ENCODE measurements at regions not wholly inside any gene's neighbourhood (a gene's known extent, or its start where the extent isn't known, plus 50 kb on each side); places are given as distances from the start of the nearest gene placed in this dataset.

DNA sequence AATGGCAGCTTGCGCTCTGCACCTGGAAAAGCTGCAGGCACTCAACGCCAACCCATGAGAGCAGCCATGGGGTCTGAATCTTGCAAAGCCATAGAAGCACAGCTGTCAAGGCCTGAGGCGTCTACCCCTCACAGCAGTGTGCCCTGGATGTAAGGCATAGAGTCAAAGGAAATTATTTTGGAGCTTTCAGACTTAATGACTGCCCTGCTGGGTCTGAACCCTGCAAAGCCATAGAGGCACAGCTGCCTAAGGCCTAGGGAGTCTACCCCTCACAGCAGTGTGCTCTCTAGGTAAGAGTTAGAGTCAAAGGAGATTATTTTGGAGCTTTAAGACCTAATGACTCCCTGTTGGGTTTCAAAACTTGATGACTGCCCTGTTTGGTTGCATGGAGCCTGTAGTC, 706.9 kb upstream of the VSTM2A start:
- Histone ChIP-seq H3K27me3 (ENCODE audit: insufficient read depth, low read length) (no peaks in the 10 kb centered on the region), H3K4me1 (ENCODE audit: insufficient read depth, low read length) (no peaks in the 10 kb centered on the region), H3K27ac (ENCODE audit: low read depth, low read length) (no peak overlapping the region), H3K36me3 (ENCODE audit: insufficient read depth, low read length) (no peaks in the 10 kb centered on the region), H3K9me3 (ENCODE audit: control insufficient read depth in 1 of 2, low read length in 2 of 2) (peaks cover 3 to 21% of the 10 kb centered on the region in 2 donors), H3K4me3 (ENCODE audit: low read length in 2 of 2) (no peak overlapping the region)
- H3K4me1 Mint-ChIP-seq = no peaks in the 10 kb centered on the region
- no peak for DNase-seq
- no peak overlapping the region for H3K27ac Mint-ChIP-seq
- H3K27me3 Mint-ChIP-seq = no peaks in the 10 kb centered on the region
- CTCF ChIA-PET (ENCODE audit: partially characterized antibody) = no interaction called here
- no peaks in the 10 kb centered on the region for H3K36me3 Mint-ChIP-seq
- intact Hi-C loops (cut with micrococcal nuclease) = no loop called here
- H3K4me3 Mint-ChIP-seq = no peak overlapping the region
- POLR2A ChIA-PET (ENCODE audit: partially characterized antibody) = no interaction called here
- peaks cover 0 to 32% (median 19%) of the 10 kb centered on the region in 8 donors for H3K9me3 Mint-ChIP-seq

DNA sequence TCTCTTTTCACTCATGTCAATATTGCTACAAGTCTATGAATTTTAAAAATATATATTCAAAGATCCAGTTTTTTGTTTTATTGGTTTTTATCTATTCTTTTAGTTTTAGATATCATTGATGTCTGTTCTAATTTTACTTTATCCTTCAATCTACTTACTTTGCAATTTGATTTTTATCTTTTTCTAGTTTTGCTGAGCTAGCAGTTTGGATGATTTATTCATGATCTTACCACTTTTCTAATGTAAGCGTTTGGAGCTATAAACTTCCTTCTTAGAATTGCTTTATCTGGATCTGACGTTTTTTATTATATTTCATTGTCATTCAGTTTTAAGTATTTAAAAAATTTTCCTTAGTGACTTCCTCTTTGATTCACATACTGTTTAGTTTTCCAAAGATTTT, 664.5 kb upstream of the VSTM2A start:
- H3K27me3 ChIP-seq (ENCODE audit: insufficient read depth, low read length) = no peaks in the 10 kb centered on the region
- intact Hi-C loops (cut with micrococcal nuclease) = no loop called here
- H3K36me3 ChIP-seq (ENCODE audit: insufficient read depth, low read length) = no peaks in the 10 kb centered on the region
- H3K4me1 ChIP-seq (ENCODE audit: insufficient read depth, low read length) = no peaks in the 10 kb centered on the region
- H3K9me3 Mint-ChIP-seq = peaks cover 2 to 34% (median 15%) of the 10 kb centered on the region in 8 donors
- H3K4me3 Mint-ChIP-seq = no peak overlapping the region
- H3K27me3 Mint-ChIP-seq = no peaks in the 10 kb centered on the region
- H3K36me3 Mint-ChIP-seq = no peaks in the 10 kb centered on the region
- no peak overlapping the region for H3K27ac Mint-ChIP-seq
- ChIA-PET POLR2A (ENCODE audit: partially characterized antibody) (no interaction called here), CTCF (ENCODE audit: partially characterized antibody) (no interaction called here)
- peaks cover 0 to 4% of the 10 kb centered on the region in 2 donors for H3K9me3 ChIP-seq (ENCODE audit: control insufficient read depth in 1 of 2, low read length in 2 of 2)
- no peaks in the 10 kb centered on the region for H3K4me1 Mint-ChIP-seq
- no peak overlapping the region for H3K4me3 ChIP-seq (ENCODE audit: low read length in 2 of 2)
- no peak for DNase-seq
- H3K27ac ChIP-seq (ENCODE audit: low read depth, low read length) = no peak overlapping the region

DNA sequence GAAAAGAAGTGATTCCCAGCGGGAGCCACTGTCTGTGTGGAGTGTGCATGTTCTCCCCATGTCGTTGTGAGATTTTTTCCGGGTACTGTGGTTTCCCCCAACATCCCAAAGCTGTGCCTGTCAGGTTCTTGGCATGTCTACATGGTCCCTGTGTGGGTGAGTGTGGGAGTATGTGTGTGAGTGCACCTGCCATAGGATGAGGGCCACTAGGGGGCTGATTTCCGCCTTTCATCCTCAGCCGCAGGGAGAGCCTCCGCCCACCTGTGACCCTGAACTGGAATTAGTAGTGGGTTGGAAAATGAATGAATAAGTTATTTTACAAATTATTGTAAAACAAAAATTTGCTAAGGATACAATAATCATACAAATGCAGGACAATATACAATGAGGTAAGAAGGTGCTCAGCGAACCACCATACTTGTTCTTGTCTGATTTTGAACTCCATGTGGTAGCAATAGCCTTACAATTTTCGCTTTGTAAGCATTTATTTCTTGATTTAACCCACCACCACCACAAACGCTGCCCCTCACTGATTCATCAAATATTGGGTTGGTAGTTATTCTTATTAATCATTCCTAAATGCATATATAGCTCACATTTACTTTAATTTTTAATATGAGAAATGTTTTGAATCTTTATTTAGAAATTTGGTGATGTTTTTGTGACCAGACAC, 641.2 kb upstream of the VSTM2A start:
- H3K27me3 Mint-ChIP-seq = no peaks in the 10 kb centered on the region
- Histone ChIP-seq H3K27me3 (ENCODE audit: insufficient read depth, low read length) (no peaks in the 10 kb centered on the region), H3K4me1 (ENCODE audit: insufficient read depth, low read length) (no peaks in the 10 kb centered on the region), H3K36me3 (ENCODE audit: insufficient read depth, low read length) (no peaks in the 10 kb centered on the region), H3K9me3 (ENCODE audit: control insufficient read depth in 1 of 2, low read length in 2 of 2) (peaks cover 0 to 2% of the 10 kb centered on the region in 2 donors), H3K4me3 (ENCODE audit: low read length in 2 of 2) (no peak overlapping the region), H3K27ac (ENCODE audit: low read depth, low read length) (no peak overlapping the region)
- H3K27ac Mint-ChIP-seq = peak overlapping the region in 1 of 7 donors; percentile 69
- peaks cover 2 to 33% (median 17%) of the 10 kb centered on the region in 8 donors for H3K9me3 Mint-ChIP-seq
- intact Hi-C loops (cut with micrococcal nuclease) = no loop called here
- no peak for DNase-seq
- peaks cover 0 to 4% (median 0%) of the 10 kb centered on the region in 4 donors for H3K4me1 Mint-ChIP-seq
- ChIA-PET CTCF (ENCODE audit: partially characterized antibody) (no interaction called here), POLR2A (ENCODE audit: partially characterized antibody) (no interaction called here)
- no peak overlapping the region for H3K4me3 Mint-ChIP-seq
- H3K36me3 Mint-ChIP-seq = no peaks in the 10 kb centered on the region

DNA sequence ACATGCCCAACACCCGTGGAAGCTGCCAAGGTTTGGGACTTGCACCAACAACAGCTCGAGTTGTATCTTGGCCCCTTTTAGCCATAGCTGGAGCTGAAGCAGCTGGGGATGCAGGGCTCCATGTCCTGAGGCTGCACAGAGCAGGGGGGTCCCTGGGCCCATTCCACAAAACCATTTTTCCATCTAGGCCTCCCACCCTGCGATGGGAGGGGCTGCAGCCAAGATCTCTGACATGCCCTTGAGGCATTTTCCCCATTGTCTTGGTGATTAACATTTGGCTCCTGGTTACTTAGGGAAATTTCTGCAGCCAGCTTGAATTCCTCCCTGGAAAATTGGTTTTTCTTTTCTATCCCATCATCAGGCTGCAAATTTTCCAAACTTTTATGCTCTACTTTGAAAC, 637.8 kb upstream of the VSTM2A start:
- no peaks in the 10 kb centered on the region for H3K27me3 ChIP-seq (ENCODE audit: insufficient read depth, low read length)
- no peaks in the 10 kb centered on the region for H3K36me3 Mint-ChIP-seq
- H3K4me1 Mint-ChIP-seq = peaks cover 0 to 4% (median 0%) of the 10 kb centered on the region in 4 donors
- ChIA-PET POLR2A (ENCODE audit: partially characterized antibody) (no interaction called here), CTCF (ENCODE audit: partially characterized antibody) (no interaction called here)
- H3K4me3 Mint-ChIP-seq = no peak overlapping the region
- H3K27ac ChIP-seq (ENCODE audit: low read depth, low read length) = no peak overlapping the region
- no peaks in the 10 kb centered on the region for H3K36me3 ChIP-seq (ENCODE audit: insufficient read depth, low read length)
- H3K27me3 Mint-ChIP-seq = no peaks in the 10 kb centered on the region
- no peaks in the 10 kb centered on the region for H3K4me1 ChIP-seq (ENCODE audit: insufficient read depth, low read length)
- H3K9me3 ChIP-seq (ENCODE audit: control insufficient read depth in 1 of 2, low read length in 2 of 2) = peaks cover 0 to 2% of the 10 kb centered on the region in 2 donors
- no peak overlapping the region for H3K27ac Mint-ChIP-seq
- no peak overlapping the region for H3K4me3 ChIP-seq (ENCODE audit: low read length in 2 of 2)
- no peak for DNase-seq
- H3K9me3 Mint-ChIP-seq = peaks cover 2 to 39% (median 22%) of the 10 kb centered on the region in 8 donors
- intact Hi-C loops (cut with micrococcal nuclease) = no loop called here

DNA sequence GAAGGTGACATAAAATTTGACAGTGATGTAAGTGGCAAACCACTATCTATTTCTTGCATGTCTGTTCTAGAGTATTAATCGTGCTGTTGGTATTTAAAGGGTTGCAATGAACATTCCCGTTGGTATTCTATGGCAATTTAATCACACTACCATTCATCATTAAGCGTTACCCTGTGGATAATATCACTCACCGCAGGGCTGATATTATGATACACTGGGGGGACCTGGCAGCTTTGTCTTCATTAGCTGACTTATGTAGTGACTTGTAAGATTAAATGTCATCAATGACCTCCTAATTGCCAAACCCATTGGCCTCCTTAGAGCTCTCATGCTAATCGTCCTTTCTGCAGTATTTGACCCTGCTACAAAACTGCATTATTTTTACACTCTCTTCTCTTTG, 624.5 kb upstream of the VSTM2A start:
- no peaks in the 10 kb centered on the region for H3K27me3 ChIP-seq (ENCODE audit: insufficient read depth, low read length)
- H3K27ac ChIP-seq (ENCODE audit: low read depth, low read length) = no peak overlapping the region
- ChIA-PET POLR2A (ENCODE audit: partially characterized antibody) (no interaction called here), CTCF (ENCODE audit: partially characterized antibody) (no interaction called here)
- H3K9me3 ChIP-seq (ENCODE audit: control insufficient read depth in 1 of 2, low read length in 2 of 2) = peaks cover 0 to 6% of the 10 kb centered on the region in 2 donors
- H3K4me1 ChIP-seq (ENCODE audit: insufficient read depth, low read length) = no peaks in the 10 kb centered on the region
- Mint-ChIP-seq H3K9me3 (peaks cover 5 to 31% (median 22%) of the 10 kb centered on the region in 8 donors), H3K4me1 (no peaks in the 10 kb centered on the region), H3K27me3 (no peaks in the 10 kb centered on the region), H3K36me3 (no peaks in the 10 kb centered on the region), H3K27ac (no peak overlapping the region), H3K4me3 (no peak overlapping the region)
- no peak for DNase-seq
- H3K4me3 ChIP-seq (ENCODE audit: low read length in 2 of 2) = no peak overlapping the region
- intact Hi-C loops (cut with micrococcal nuclease) = no loop called here
- H3K36me3 ChIP-seq (ENCODE audit: insufficient read depth, low read length) = no peaks in the 10 kb centered on the region

DNA sequence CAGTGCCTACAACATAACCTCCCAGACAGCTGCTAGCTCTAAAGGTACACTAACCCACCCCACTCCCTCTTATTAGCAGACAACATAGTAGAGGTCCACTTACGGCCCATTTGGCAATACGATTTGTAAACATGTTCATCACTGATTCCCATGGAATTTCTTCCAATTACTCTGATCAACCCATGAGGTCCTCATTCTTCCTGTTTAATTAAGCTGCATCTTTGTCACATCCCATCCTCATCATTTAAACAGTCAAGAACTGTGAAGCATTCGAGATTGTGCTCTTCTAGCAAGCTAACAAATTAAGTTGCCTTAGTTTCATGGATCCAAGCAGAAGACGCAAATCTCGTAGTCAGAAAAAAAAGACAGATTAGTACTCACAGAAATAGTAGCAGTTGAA, 622.2 kb upstream of the VSTM2A start:
- no peaks in the 10 kb centered on the region for H3K4me1 Mint-ChIP-seq
- Histone ChIP-seq H3K27ac (ENCODE audit: low read depth, low read length) (no peak overlapping the region), H3K4me3 (ENCODE audit: low read length in 2 of 2) (no peak overlapping the region), H3K9me3 (ENCODE audit: control insufficient read depth in 1 of 2, low read length in 2 of 2) (peaks cover 0 to 6% of the 10 kb centered on the region in 2 donors), H3K27me3 (ENCODE audit: insufficient read depth, low read length) (no peaks in the 10 kb centered on the region), H3K4me1 (ENCODE audit: insufficient read depth, low read length) (no peaks in the 10 kb centered on the region), H3K36me3 (ENCODE audit: insufficient read depth, low read length) (no peaks in the 10 kb centered on the region)
- H3K27ac Mint-ChIP-seq = no peak overlapping the region
- H3K27me3 Mint-ChIP-seq = no peaks in the 10 kb centered on the region
- H3K36me3 Mint-ChIP-seq = no peaks in the 10 kb centered on the region
- DNase-seq = no peak
- CTCF ChIA-PET (ENCODE audit: partially characterized antibody) = no interaction called here
- POLR2A ChIA-PET (ENCODE audit: partially characterized antibody) = no interaction called here
- intact Hi-C loops (cut with micrococcal nuclease) = no loop called here
- H3K4me3 Mint-ChIP-seq = no peak overlapping the region
- H3K9me3 Mint-ChIP-seq = peaks cover 11 to 39% (median 19%) of the 10 kb centered on the region in 8 donors

DNA sequence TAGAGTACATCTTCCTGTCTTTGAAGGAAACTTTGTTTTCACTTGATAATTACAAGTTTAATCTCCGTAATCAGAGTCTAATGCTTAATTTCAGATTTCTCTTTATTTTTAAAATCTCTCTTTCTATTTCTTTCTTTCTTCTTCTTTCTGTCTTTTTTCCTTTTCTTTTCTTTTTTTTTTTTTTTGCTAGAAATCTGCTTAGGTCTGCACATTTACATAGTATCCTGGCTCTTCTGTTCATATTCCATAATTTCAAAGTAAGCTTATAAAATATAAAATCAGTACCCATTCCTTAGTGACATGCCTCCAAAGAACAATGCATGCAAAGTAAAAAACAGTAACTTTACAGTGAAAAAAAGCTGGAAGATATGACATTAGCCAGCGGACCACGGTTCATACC, 601.7 kb upstream of the VSTM2A start:
- H3K9me3 Mint-ChIP-seq = peaks cover 6 to 33% (median 18%) of the 10 kb centered on the region in 8 donors
- intact Hi-C loops (cut with micrococcal nuclease) = no loop called here
- H3K27ac ChIP-seq (ENCODE audit: low read depth, low read length) = no peak overlapping the region
- CTCF ChIA-PET (ENCODE audit: partially characterized antibody) = no interaction called here
- DNase-seq = no peak
- H3K27ac Mint-ChIP-seq = no peak overlapping the region
- no peaks in the 10 kb centered on the region for H3K27me3 ChIP-seq (ENCODE audit: insufficient read depth, low read length)
- no peaks in the 10 kb centered on the region for H3K9me3 ChIP-seq (ENCODE audit: control insufficient read depth in 1 of 2, low read length in 2 of 2)
- no peaks in the 10 kb centered on the region for H3K36me3 Mint-ChIP-seq
- H3K4me3 Mint-ChIP-seq = no peak overlapping the region
- no peaks in the 10 kb centered on the region for H3K27me3 Mint-ChIP-seq
- no peaks in the 10 kb centered on the region for H3K4me1 Mint-ChIP-seq
- POLR2A ChIA-PET (ENCODE audit: partially characterized antibody) = no interaction called here
- H3K36me3 ChIP-seq (ENCODE audit: insufficient read depth, low read length) = no peaks in the 10 kb centered on the region
- no peaks in the 10 kb centered on the region for H3K4me1 ChIP-seq (ENCODE audit: insufficient read depth, low read length)
- no peak overlapping the region for H3K4me3 ChIP-seq (ENCODE audit: low read length in 2 of 2)

DNA sequence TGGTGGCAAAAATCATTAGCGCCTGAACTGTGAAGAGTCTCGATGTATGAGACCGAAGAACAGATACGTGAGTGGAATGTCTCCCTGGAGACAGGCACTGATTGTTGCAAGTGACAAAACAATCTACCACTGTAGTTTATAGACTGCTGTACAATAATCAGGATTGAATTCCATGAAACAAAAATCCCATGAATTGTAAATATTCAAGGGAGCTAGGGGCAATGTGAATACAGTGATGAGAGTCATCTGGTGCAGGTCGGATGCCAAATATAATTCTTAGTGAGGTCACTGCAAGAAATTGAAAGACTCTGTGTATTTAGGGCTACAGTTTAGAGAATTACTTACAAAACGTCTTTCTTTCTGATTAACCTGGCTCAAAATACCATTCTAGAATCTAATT, 594.4 kb upstream of the VSTM2A start:
- Histone ChIP-seq H3K4me3 (ENCODE audit: low read length in 2 of 2) (no peak overlapping the region), H3K9me3 (ENCODE audit: control insufficient read depth in 1 of 2, low read length in 2 of 2) (no peaks in the 10 kb centered on the region), H3K27ac (ENCODE audit: low read depth, low read length) (no peak overlapping the region), H3K4me1 (ENCODE audit: insufficient read depth, low read length) (no peaks in the 10 kb centered on the region), H3K27me3 (ENCODE audit: insufficient read depth, low read length) (no peaks in the 10 kb centered on the region), H3K36me3 (ENCODE audit: insufficient read depth, low read length) (no peaks in the 10 kb centered on the region)
- intact Hi-C loops (cut with micrococcal nuclease) = no loop called here
- no peaks in the 10 kb centered on the region for H3K36me3 Mint-ChIP-seq
- ChIA-PET CTCF (ENCODE audit: partially characterized antibody) (no interaction called here), POLR2A (ENCODE audit: partially characterized antibody) (no interaction called here)
- H3K4me1 Mint-ChIP-seq = no peaks in the 10 kb centered on the region
- H3K27ac Mint-ChIP-seq = no peak overlapping the region
- H3K9me3 Mint-ChIP-seq = peaks cover 0 to 29% (median 15%) of the 10 kb centered on the region in 8 donors
- H3K4me3 Mint-ChIP-seq = no peak overlapping the region
- H3K27me3 Mint-ChIP-seq = no peaks in the 10 kb centered on the region
- DNase-seq = no peak

Data from CD4-positive, alpha-beta memory T cell (primary cell).